ENCODE measurements at regions not wholly inside any gene's neighbourhood (a gene's known extent, or its start where the extent isn't known, plus 50 kb on each side); places are given as distances from the start of the nearest gene placed in this dataset.

DNA sequence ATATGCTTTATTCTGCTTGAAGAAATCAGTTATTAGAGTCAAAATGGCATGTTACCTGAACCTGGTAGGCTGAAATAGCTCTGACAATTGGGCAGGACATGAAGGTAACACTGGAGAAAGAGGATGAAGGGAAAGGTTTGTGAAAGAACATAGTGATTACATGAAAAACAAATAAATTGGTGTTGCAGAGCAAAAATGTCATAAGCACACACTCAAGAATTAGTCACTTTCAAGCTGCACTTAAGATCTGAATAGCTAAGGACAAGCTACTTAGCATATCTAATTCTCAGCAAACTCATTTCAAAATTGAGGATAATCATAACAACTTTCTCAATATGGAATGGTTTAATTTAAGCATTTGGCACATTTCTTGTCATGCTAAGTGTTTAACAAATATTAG lies 1398.0 kb upstream of the FLRT2 start:
- Histone ChIP-seq H3K27me3 (ENCODE audit: control insufficient read depth in 1 of 2, insufficient read depth in 2 of 2, low read length in 1 of 2) (no peaks in the 10 kb centered on the region), H3K4me1 (ENCODE audit: control insufficient read depth in 1 of 2, insufficient read depth in 2 of 2, low read length in 2 of 2) (no peaks in the 10 kb centered on the region), H3K9me3 (ENCODE audit: control insufficient read depth, low read length) (no peaks in the 10 kb centered on the region), H3K4me3 (ENCODE audit: low read length in 2 of 2) (no peak overlapping the region), H3K27ac (ENCODE audit: low read depth in 1 of 2, low read length in 2 of 2) (no peak overlapping the region), H3K36me3 (ENCODE audit: control insufficient read depth in 1 of 2, insufficient read depth in 2 of 2, low read length in 1 of 2) (no peaks in the 10 kb centered on the region)
- intact Hi-C loops (cut with DNase I): no loop called here
- DNase-seq (no peak), ATAC-seq (ENCODE audit: low FRiP score) (no peak)

DNA sequence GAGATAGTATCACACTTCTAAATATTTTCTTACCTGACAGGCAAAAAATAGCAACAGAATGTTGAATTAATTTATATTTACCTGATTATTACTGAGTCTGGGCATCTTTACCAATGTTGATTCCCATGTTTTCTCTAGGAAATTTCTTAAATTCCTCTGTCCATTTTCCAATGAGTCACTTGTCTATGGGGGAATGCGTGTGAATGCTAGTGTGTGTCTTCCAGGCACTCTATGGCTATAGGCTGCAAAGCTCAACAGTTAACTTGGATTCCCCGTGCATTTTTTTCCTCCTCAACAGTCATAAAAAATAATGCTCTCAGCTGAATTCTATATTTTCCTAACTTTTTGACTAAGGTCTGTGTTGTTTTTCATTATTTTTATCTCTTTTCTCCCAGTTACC lies 1385.8 kb upstream of the FLRT2 start:
- ATAC-seq (ENCODE audit: low FRiP score) (no peak), DNase-seq (no peak)
- intact Hi-C loops (cut with DNase I): no loop called here
- H3K4me3 ChIP-seq (ENCODE audit: low read length in 2 of 2): no peak overlapping the region
- WGBS, 2 donors: 33 to 40% methylated on average over 2 of the region's 2 CpGs
- H3K27me3 ChIP-seq (ENCODE audit: control insufficient read depth in 1 of 2, insufficient read depth in 2 of 2, low read length in 1 of 2): no peaks in the 10 kb centered on the region
- no peak overlapping the region for H3K27ac ChIP-seq (ENCODE audit: low read depth in 1 of 2, low read length in 2 of 2)
- H3K4me1 ChIP-seq (ENCODE audit: control insufficient read depth in 1 of 2, insufficient read depth in 2 of 2, low read length in 2 of 2): no peaks in the 10 kb centered on the region
- H3K9me3 ChIP-seq (ENCODE audit: control insufficient read depth, low read length): no peaks in the 10 kb centered on the region
- no peaks in the 10 kb centered on the region for H3K36me3 ChIP-seq (ENCODE audit: control insufficient read depth in 1 of 2, insufficient read depth in 2 of 2, low read length in 1 of 2)

DNA sequence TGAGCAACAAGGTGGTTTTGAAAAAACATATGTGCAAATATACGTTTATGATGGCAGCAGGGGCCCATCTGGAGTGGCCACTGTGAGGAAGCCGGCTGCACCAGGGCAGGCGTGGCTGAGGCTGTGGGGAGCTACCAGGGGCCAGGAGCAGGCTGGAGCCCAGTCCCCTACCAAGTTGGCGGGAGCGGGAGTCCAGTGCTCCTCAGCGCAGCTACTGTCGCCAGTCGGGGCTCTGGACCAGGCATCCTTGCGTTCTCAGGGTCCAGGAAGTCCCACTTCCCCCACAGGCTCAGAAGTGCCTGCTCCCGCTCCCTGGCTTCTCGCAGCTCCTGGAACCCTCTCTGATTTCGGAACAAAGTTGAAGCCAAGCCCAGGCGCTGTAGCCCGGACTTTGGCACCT lies 1377.5 kb upstream of the FLRT2 start:
- 92 to 93% methylated on average over 14 of the region's 14 CpGs for WGBS, 2 donors
- H3K4me1 ChIP-seq (ENCODE audit: control insufficient read depth in 1 of 2, insufficient read depth in 2 of 2, low read length in 2 of 2): no peaks in the 10 kb centered on the region
- H3K27ac ChIP-seq (ENCODE audit: low read depth in 1 of 2, low read length in 2 of 2): no peak overlapping the region
- DNase-seq (peak in 1 of 2 donors; percentile 35), ATAC-seq (ENCODE audit: low FRiP score) (no peak)
- no peaks in the 10 kb centered on the region for H3K27me3 ChIP-seq (ENCODE audit: control insufficient read depth in 1 of 2, insufficient read depth in 2 of 2, low read length in 1 of 2)
- H3K4me3 ChIP-seq (ENCODE audit: low read length in 2 of 2): no peak overlapping the region
- no peaks in the 10 kb centered on the region for H3K36me3 ChIP-seq (ENCODE audit: control insufficient read depth in 1 of 2, insufficient read depth in 2 of 2, low read length in 1 of 2)
- intact Hi-C loops (cut with DNase I): no loop called here
- H3K9me3 ChIP-seq (ENCODE audit: control insufficient read depth, low read length): no peaks in the 10 kb centered on the region

DNA sequence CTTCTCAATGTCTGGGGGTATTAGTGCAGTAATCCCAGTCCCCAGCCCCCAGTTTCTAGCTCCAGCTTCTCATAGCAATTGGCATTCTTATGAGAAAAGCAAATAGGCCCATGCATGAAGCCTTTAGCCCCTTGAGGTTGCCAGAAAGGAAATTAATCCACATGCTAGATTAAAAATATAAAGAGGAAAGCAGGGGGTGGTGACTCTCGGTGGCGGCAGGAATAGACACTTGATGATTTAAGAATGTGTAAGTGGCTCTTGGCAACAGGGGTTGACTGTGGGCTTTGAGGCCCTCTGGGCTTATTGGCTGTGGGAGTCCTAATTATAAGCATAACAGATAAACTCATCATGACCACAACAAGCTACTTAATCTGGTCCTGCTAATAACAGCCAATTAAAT lies 1367.3 kb upstream of the FLRT2 start:
- ATAC-seq (ENCODE audit: low FRiP score): no peak
- H3K27ac ChIP-seq (ENCODE audit: low read depth in 1 of 2, low read length in 2 of 2): no peak overlapping the region
- WGBS, 2 donors: 51 to 67% methylated on average over 2 of the region's 2 CpGs
- no peak for DNase-seq
- no peaks in the 10 kb centered on the region for H3K4me1 ChIP-seq (ENCODE audit: control insufficient read depth in 1 of 2, insufficient read depth in 2 of 2, low read length in 2 of 2)
- no peaks in the 10 kb centered on the region for H3K27me3 ChIP-seq (ENCODE audit: control insufficient read depth in 1 of 2, insufficient read depth in 2 of 2, low read length in 1 of 2)
- H3K36me3 ChIP-seq (ENCODE audit: control insufficient read depth in 1 of 2, insufficient read depth in 2 of 2, low read length in 1 of 2): no peaks in the 10 kb centered on the region
- intact Hi-C loops (cut with DNase I): no loop called here
- H3K4me3 ChIP-seq (ENCODE audit: low read length in 2 of 2): no peak overlapping the region
- peaks cover 1% of the 10 kb centered on the region for H3K9me3 ChIP-seq (ENCODE audit: control insufficient read depth, low read length)

DNA sequence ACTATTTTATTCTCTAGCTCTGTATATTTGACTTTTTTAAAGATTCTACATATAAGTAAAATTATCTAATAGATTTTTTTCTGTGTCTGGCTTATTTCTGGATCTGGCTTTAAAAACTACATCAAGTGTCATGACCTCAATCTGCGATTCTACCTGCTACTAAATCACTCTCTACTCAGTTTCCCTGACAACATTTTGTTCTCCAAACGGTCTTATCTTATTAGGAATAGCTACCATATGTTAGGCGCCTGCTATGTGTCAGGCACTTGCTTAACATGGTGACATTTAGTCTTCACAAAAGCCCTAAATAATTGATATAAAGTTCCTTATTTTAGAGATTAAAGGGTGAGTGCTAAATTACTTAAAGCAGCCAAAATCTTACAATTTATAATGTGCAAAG lies 1362.9 kb upstream of the FLRT2 start:
- no peaks in the 10 kb centered on the region for H3K36me3 ChIP-seq (ENCODE audit: control insufficient read depth in 1 of 2, insufficient read depth in 2 of 2, low read length in 1 of 2)
- H3K4me3 ChIP-seq (ENCODE audit: low read length in 2 of 2): no peak overlapping the region
- DNase-seq: no peak
- no peaks in the 10 kb centered on the region for H3K4me1 ChIP-seq (ENCODE audit: control insufficient read depth in 1 of 2, insufficient read depth in 2 of 2, low read length in 2 of 2)
- H3K27ac ChIP-seq (ENCODE audit: low read depth in 1 of 2, low read length in 2 of 2): no peak overlapping the region
- H3K9me3 ChIP-seq (ENCODE audit: control insufficient read depth, low read length): peaks cover 1% of the 10 kb centered on the region
- no peaks in the 10 kb centered on the region for H3K27me3 ChIP-seq (ENCODE audit: control insufficient read depth in 1 of 2, insufficient read depth in 2 of 2, low read length in 1 of 2)
- no peak for ATAC-seq (ENCODE audit: low FRiP score)
- 52 to 56% methylated on average over 3 of the region's 3 CpGs for WGBS, 2 donors
- intact Hi-C loops (cut with DNase I): no loop called here

DNA sequence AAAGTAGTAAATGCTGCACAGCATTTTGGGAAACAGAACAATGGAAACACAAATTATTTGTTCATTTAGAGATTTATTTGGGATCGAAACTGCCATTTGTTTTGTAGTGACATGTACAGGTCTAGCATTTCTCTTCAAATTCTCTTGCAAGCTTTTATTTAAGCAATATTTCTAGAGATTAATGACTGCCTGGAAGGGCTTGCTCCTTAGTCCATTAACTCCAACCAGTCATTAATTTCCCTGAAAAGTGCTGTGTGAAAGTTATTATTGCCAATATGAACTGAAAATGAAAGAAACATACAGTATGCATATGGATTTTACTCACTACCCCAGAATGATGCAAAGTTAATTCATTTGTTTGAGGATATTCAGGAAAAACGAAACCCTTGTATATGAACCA lies 1349.6 kb upstream of the FLRT2 start:
- intact Hi-C loops (cut with DNase I): no loop called here
- no peaks in the 10 kb centered on the region for H3K36me3 ChIP-seq (ENCODE audit: control insufficient read depth in 1 of 2, insufficient read depth in 2 of 2, low read length in 1 of 2)
- H3K27ac ChIP-seq (ENCODE audit: low read depth in 1 of 2, low read length in 2 of 2): no peak overlapping the region
- H3K27me3 ChIP-seq (ENCODE audit: control insufficient read depth in 1 of 2, insufficient read depth in 2 of 2, low read length in 1 of 2): no peaks in the 10 kb centered on the region
- no peaks in the 10 kb centered on the region for H3K9me3 ChIP-seq (ENCODE audit: control insufficient read depth, low read length)
- no peak for DNase-seq
- no peak for ATAC-seq (ENCODE audit: low FRiP score)
- H3K4me3 ChIP-seq (ENCODE audit: low read length in 2 of 2): no peak overlapping the region
- WGBS, 2 donors: 84 to 85% methylated on average over 2 of the region's 2 CpGs
- no peaks in the 10 kb centered on the region for H3K4me1 ChIP-seq (ENCODE audit: control insufficient read depth in 1 of 2, insufficient read depth in 2 of 2, low read length in 2 of 2)

DNA sequence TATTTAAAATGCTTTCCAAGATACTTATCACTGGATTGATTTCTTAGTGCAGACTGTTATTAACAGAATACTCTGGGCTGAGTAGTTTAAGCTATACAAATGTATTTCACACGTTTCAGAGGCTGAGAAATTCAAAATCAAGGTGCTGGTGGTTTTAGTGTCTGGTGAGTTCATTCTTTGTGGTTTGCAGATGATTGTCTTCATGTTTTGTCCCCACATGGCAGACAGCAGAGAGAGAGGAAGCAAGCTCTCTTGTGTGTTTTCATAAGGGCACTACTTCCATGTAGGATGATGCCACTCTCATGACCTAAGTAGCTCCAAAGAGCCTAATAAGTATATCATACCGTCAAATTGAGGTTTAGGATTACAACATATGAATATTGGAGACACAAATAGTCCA lies 1348.9 kb upstream of the FLRT2 start:
- no peak for ATAC-seq (ENCODE audit: low FRiP score)
- 66 to 77% methylated on average over 2 of the region's 2 CpGs for WGBS, 2 donors

DNA sequence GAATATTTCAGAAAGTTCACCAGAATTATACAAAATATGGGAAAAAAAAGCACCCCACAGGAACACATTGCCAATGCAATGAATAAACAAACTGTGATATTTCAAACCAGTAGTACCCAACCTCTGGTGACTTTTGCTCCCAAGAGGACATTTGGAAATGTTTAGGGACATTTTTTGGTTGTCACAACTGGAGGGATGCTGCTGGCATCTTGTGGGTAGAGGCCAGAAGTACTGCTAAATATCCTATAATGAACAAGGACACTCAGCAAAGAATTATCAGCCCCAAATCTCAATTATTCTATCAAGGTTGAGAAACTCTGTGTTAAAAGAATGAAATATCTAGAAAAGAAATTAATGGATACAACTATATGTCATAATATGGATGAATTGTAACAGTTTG lies 1334.4 kb upstream of the FLRT2 start:
- no peak for ATAC-seq (ENCODE audit: low FRiP score)
- no peaks in the 10 kb centered on the region for H3K4me1 ChIP-seq (ENCODE audit: control insufficient read depth in 1 of 2, insufficient read depth in 2 of 2, low read length in 2 of 2)
- H3K27ac ChIP-seq (ENCODE audit: low read depth in 1 of 2, low read length in 2 of 2): no peak overlapping the region
- no peak overlapping the region for H3K4me3 ChIP-seq (ENCODE audit: low read length in 2 of 2)
- no peak for DNase-seq
- peaks cover 1% of the 10 kb centered on the region for H3K9me3 ChIP-seq (ENCODE audit: control insufficient read depth, low read length)
- no peaks in the 10 kb centered on the region for H3K27me3 ChIP-seq (ENCODE audit: control insufficient read depth in 1 of 2, insufficient read depth in 2 of 2, low read length in 1 of 2)
- H3K36me3 ChIP-seq (ENCODE audit: control insufficient read depth in 1 of 2, insufficient read depth in 2 of 2, low read length in 1 of 2): no peaks in the 10 kb centered on the region
- intact Hi-C loops (cut with DNase I): no loop called here

More for the DNA sequence above, 1348.9 kb upstream of the FLRT2 start:
- Histone ChIP-seq H3K36me3 (ENCODE audit: control insufficient read depth in 1 of 2, insufficient read depth in 2 of 2, low read length in 1 of 2) (no peaks in the 10 kb centered on the region), H3K27me3 (ENCODE audit: control insufficient read depth in 1 of 2, insufficient read depth in 2 of 2, low read length in 1 of 2) (no peaks in the 10 kb centered on the region), H3K4me3 (ENCODE audit: low read length in 2 of 2) (no peak overlapping the region), H3K4me1 (ENCODE audit: control insufficient read depth in 1 of 2, insufficient read depth in 2 of 2, low read length in 2 of 2) (no peaks in the 10 kb centered on the region), H3K9me3 (ENCODE audit: control insufficient read depth, low read length) (no peaks in the 10 kb centered on the region), H3K27ac (ENCODE audit: low read depth in 1 of 2, low read length in 2 of 2) (no peak overlapping the region)
- intact Hi-C loops (cut with DNase I): no loop called here
- no peak for DNase-seq

DNA sequence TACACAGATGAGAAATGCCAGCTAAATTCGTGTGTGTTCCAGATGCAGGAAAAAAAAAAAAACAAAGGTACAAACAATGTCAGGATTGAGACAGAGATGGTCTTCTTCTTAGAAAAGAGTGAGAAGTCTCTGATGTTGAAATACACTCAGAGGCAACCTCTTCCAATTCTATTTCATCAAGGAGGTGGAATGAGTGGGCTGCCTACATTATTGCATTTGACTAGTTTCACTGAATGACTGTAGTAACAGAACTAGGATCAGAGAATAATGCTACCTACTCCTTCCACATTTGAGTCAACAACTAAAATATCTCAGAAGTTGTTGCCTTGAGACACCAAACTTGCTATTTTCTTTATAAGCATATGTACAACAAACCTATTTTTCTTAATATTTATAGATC lies 1332.2 kb upstream of the FLRT2 start:
- Histone ChIP-seq H3K9me3 (ENCODE audit: control insufficient read depth, low read length) (peaks cover 1% of the 10 kb centered on the region), H3K4me1 (ENCODE audit: control insufficient read depth in 1 of 2, insufficient read depth in 2 of 2, low read length in 2 of 2) (no peaks in the 10 kb centered on the region), H3K27me3 (ENCODE audit: control insufficient read depth in 1 of 2, insufficient read depth in 2 of 2, low read length in 1 of 2) (no peaks in the 10 kb centered on the region), H3K4me3 (ENCODE audit: low read length in 2 of 2) (no peak overlapping the region), H3K36me3 (ENCODE audit: control insufficient read depth in 1 of 2, insufficient read depth in 2 of 2, low read length in 1 of 2) (no peaks in the 10 kb centered on the region), H3K27ac (ENCODE audit: low read depth in 1 of 2, low read length in 2 of 2) (no peak overlapping the region)
- ATAC-seq (ENCODE audit: low FRiP score): no peak
- intact Hi-C loops (cut with DNase I): no loop called here
- 64 to 68% methylated on average over 1 of the region's 1 CpG for WGBS, 2 donors
- DNase-seq: no peak

DNA sequence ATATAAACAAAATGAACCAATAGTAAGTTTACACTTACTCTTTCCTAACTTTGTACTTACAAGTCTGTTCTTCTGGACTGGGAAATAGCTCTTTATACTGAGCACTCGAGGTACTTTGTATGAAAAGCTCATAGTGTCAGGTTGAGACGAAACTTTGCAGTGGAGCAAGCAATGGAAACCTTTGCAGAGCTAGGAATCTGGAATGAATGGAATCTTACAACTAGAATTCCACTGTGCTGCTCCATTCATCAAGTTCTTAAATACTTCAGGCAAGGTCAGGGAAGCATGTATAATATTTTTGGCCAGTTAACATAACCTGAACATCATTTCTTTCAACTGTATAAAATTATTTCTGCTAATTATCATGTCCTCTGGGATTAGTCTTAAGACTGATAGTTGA lies 1327.5 kb upstream of the FLRT2 start:
- Histone ChIP-seq H3K4me3 (ENCODE audit: low read length in 2 of 2) (no peak overlapping the region), H3K4me1 (ENCODE audit: control insufficient read depth in 1 of 2, insufficient read depth in 2 of 2, low read length in 2 of 2) (no peaks in the 10 kb centered on the region), H3K36me3 (ENCODE audit: control insufficient read depth in 1 of 2, insufficient read depth in 2 of 2, low read length in 1 of 2) (no peaks in the 10 kb centered on the region), H3K27ac (ENCODE audit: low read depth in 1 of 2, low read length in 2 of 2) (no peak overlapping the region), H3K9me3 (ENCODE audit: control insufficient read depth, low read length) (no peaks in the 10 kb centered on the region), H3K27me3 (ENCODE audit: control insufficient read depth in 1 of 2, insufficient read depth in 2 of 2, low read length in 1 of 2) (no peaks in the 10 kb centered on the region)
- WGBS, 2 donors: 29 to 33% methylated on average over 2 of the region's 2 CpGs
- intact Hi-C loops (cut with DNase I): no loop called here
- DNase-seq: no peak
- no peak for ATAC-seq (ENCODE audit: low FRiP score)

Measured in aorta (tissue), 5 donors.